GM23338 (cell line): ENCODE measurements at regions not wholly inside any gene's neighbourhood (a gene's known extent, or its start where the extent isn't known, plus 50 kb on each side); places are given as distances from the start of the nearest gene placed in this dataset.

Experiments
- ATAC-seq: fragments of 200-7000 bp; cut with Tn5 transposase; 3 replicates; pipeline ENCODE4 v1.9.1; 2020
- DNase-seq: peaks from one replicate; pipeline ENCODE4 v3.0.0-alpha.2; 2015; ENCODE audit warnings: low spot score
- H2AFZ ChIP-seq: fragments of 200-600 bp; sonication (generic); 2 replicates; pipeline ENCODE4 v1.8.0; 2016; ENCODE audit warnings: antibody characterized with exemption, mild to moderate bottlenecking, moderate library complexity
- H3F3A ChIP-seq: fragments of 200-600 bp; sonication (generic); replicated peaks from 2 replicates; pipeline ENCODE4 v1.8.0; 2017; ENCODE audit warnings: antibody characterized with exemption, mixed run types, low read depth
- H3K27ac ChIP-seq: fragments of 200-600 bp; sonication (generic); 2 replicates; pipeline ENCODE4 v1.6.1; 2016; ENCODE audit warnings: low read depth
- H3K27me3 ChIP-seq: fragments of 200-600 bp; sonication (generic); 2 replicates; pipeline ENCODE4 v1.8.0; 2016; ENCODE audit warnings: mild to moderate bottlenecking, mixed run types, moderate library complexity; ENCODE audit not compliant: insufficient read depth
- H3K36me3 ChIP-seq: fragments of 200-600 bp; sonication (generic); 2 replicates; pipeline ENCODE4 v1.8.0; 2016; ENCODE audit warnings: mild to moderate bottlenecking; ENCODE audit not compliant: insufficient read depth
- H3K4me1 ChIP-seq: fragments of 200-600 bp; sonication (generic); 2 replicates; pipeline ENCODE4 v1.8.0; 2016; ENCODE audit warnings: mild to moderate bottlenecking, moderate library complexity; ENCODE audit not compliant: insufficient read depth
- H3K4me2 ChIP-seq: fragments of 200-600 bp; sonication (generic); 2 replicates; pipeline ENCODE4 v1.7.1; 2017; ENCODE audit warnings: mixed run types
- H3K4me3 ChIP-seq: fragments of 200-600 bp; sonication (generic); 2 replicates; pipeline ENCODE4 v1.6.1; 2016; ENCODE audit warnings: mixed run types
- H3K79me2 ChIP-seq: fragments of 200-600 bp; sonication (generic); replicated peaks from 2 replicates; pipeline ENCODE4 v1.8.0; 2017; ENCODE audit warnings: mild to moderate bottlenecking; ENCODE audit not compliant: insufficient read depth
- H3K9me2 ChIP-seq: fragments of 200-600 bp; sonication (generic); 2 replicates; pipeline ENCODE4 v1.8.0; 2017; ENCODE audit not compliant: insufficient read depth
- H4K20me1 ChIP-seq: fragments of 200-600 bp; sonication (generic); replicated peaks from 2 replicates; pipeline ENCODE4 v1.8.0; 2017; ENCODE audit warnings: mild to moderate bottlenecking; ENCODE audit not compliant: insufficient read depth
- H3K27ac Mint-ChIP-seq: 2 replicates; pipeline ENCODE4 v1.8.0; 2020; ENCODE audit warnings: inconsistent platforms, mild to moderate bottlenecking, moderate library complexity, mixed read lengths
- H3K27me3 Mint-ChIP-seq: 3 replicates; pipeline ENCODE4 v1.8.0; 2022; ENCODE audit warnings: low read depth, mild to moderate bottlenecking, moderate library complexity, mixed read lengths, inconsistent platforms; ENCODE audit not compliant: insufficient read depth, poor library complexity
- H3K36me3 Mint-ChIP-seq: 3 replicates; pipeline ENCODE4 v1.8.0; 2021; ENCODE audit warnings: low read depth, mild to moderate bottlenecking, inconsistent platforms, moderate library complexity, mixed read lengths
- H3K4me1 Mint-ChIP-seq: 3 replicates; pipeline ENCODE4 v1.8.0; 2020; ENCODE audit warnings: mild to moderate bottlenecking, inconsistent platforms, mixed read lengths
- H3K4me3 Mint-ChIP-seq: 3 replicates; pipeline ENCODE4 v1.8.0; 2021; ENCODE audit warnings: moderate library complexity, mild to moderate bottlenecking, inconsistent platforms, mixed read lengths
- H3K9me3 Mint-ChIP-seq: 3 replicates; pipeline ENCODE4 v1.8.0; 2020; ENCODE audit warnings: moderate library complexity, mild to moderate bottlenecking, inconsistent platforms, mixed read lengths
- CREB1 ChIP-seq: fragments of 250-450 bp; sonication (Bioruptor Pico); IDR thresholded peaks from 2 replicates; pipeline ENCODE4 v1.5.0; 2020; ENCODE audit warnings: low read depth, mild to moderate bottlenecking, moderate library complexity
- EZH2 ChIP-seq: fragments of 200-600 bp; sonication (generic); IDR thresholded peaks from one replicate; pipeline ENCODE4 v1.8.0; 2017; ENCODE audit warnings: antibody characterized with exemption, mild to moderate bottlenecking, low read depth; ENCODE audit not compliant: unreplicated experiment
- EZH2phosphoT487 ChIP-seq: fragments of 200-600 bp; sonication (generic); IDR thresholded peaks from one replicate; pipeline ENCODE4 v1.8.1; 2018; ENCODE audit warnings: antibody characterized with exemption; ENCODE audit not compliant: unreplicated experiment
- JUNB ChIP-seq: IDR thresholded peaks from one replicate; pipeline ENCODE4 v1.6.1; 2016; ENCODE audit warnings: antibody characterized with exemption; ENCODE audit not compliant: unreplicated experiment
- NANOG ChIP-seq: IDR thresholded peaks from 2 replicates; pipeline ENCODE4 v1.6.1; 2016; ENCODE audit warnings: antibody characterized with exemption, borderline replicate concordance
- POLR2AphosphoS5 ChIP-seq: IDR thresholded peaks from 2 replicates; pipeline ENCODE4 v1.6.1; 2016; ENCODE audit warnings: antibody characterized with exemption, low read depth
- STAT1 ChIP-seq: IDR thresholded peaks from one replicate; pipeline ENCODE4 v1.6.1; 2016; ENCODE audit warnings: antibody characterized with exemption; ENCODE audit not compliant: unreplicated experiment
- ZNF114 ChIP-seq: fragments of 250-450 bp; sonication (Bioruptor Pico); IDR thresholded peaks from 2 replicates; pipeline ENCODE4 v1.5.0; 2020; ENCODE audit warnings: mild to moderate bottlenecking, moderate library complexity
- ZNF331 ChIP-seq: fragments of 250-450 bp; sonication (Bioruptor Pico); IDR thresholded peaks from 2 replicates; pipeline ENCODE4 v1.5.0; 2020; ENCODE audit warnings: low read depth, mild to moderate bottlenecking, moderate library complexity
- ZNF462 ChIP-seq: fragments of 250-450 bp; sonication (Bioruptor Pico); IDR thresholded peaks from 2 replicates; pipeline ENCODE4 v1.5.0; 2020; ENCODE audit warnings: mild to moderate bottlenecking, moderate library complexity
- TF ChIP-seq, protein P1 (sequence below): IDR thresholded peaks from one replicate; pipeline ENCODE4 v1.6.1; 2018; ENCODE audit warnings: antibody characterized with exemption; ENCODE audit not compliant: unreplicated experiment
- TF ChIP-seq, protein P2 (sequence below), 2 experiments: fragments of 200-600 bp in 1 of 2; sonication (generic) in 1 of 2; conservative IDR thresholded peaks; 2 replicates each; pipeline versions ENCODE4 v1.5.1 to v1.6.1; 2016 to 2017; ENCODE audit warnings: antibody characterized with exemption in 2 of 2, low read depth in 2 of 2, mild to moderate bottlenecking in 2 of 2, moderate library complexity in 1 of 2
- TF ChIP-seq, protein P3 (sequence below): IDR thresholded peaks from 2 replicates; pipeline ENCODE4 v1.6.1; 2016; ENCODE audit warnings: antibody characterized with exemption

GRCh38 chr20:4366076-4366475 lies 117.0 kb upstream of the ADRA1D start:
- Mint-ChIP-seq H3K27me3 (peaks cover 2% of the 10 kb centered on the region), H3K9me3 (no peaks in the 10 kb centered on the region; the same call in 2 of the 3 replicates), H3K27ac (no peak overlapping the region), H3K4me3 (no peak overlapping the region), H3K36me3 (no peaks in the 10 kb centered on the region), H3K4me1 (no peaks in the 10 kb centered on the region)
- TF ChIP-seq NANOG (no peak), ZNF462 (CRISPR knock-in tag) (no peak), ZNF114 (CRISPR knock-in tag) (no peak), EZH2phosphoT487 (no peak), CREB1 (CRISPR knock-in tag) (no peak), EZH2 (no peak), ZNF331 (CRISPR knock-in tag) (no peak), JUNB (no peak), STAT1 (no peak), POLR2AphosphoS5 (no peak)
- TF ChIP-seq, protein P1, sequence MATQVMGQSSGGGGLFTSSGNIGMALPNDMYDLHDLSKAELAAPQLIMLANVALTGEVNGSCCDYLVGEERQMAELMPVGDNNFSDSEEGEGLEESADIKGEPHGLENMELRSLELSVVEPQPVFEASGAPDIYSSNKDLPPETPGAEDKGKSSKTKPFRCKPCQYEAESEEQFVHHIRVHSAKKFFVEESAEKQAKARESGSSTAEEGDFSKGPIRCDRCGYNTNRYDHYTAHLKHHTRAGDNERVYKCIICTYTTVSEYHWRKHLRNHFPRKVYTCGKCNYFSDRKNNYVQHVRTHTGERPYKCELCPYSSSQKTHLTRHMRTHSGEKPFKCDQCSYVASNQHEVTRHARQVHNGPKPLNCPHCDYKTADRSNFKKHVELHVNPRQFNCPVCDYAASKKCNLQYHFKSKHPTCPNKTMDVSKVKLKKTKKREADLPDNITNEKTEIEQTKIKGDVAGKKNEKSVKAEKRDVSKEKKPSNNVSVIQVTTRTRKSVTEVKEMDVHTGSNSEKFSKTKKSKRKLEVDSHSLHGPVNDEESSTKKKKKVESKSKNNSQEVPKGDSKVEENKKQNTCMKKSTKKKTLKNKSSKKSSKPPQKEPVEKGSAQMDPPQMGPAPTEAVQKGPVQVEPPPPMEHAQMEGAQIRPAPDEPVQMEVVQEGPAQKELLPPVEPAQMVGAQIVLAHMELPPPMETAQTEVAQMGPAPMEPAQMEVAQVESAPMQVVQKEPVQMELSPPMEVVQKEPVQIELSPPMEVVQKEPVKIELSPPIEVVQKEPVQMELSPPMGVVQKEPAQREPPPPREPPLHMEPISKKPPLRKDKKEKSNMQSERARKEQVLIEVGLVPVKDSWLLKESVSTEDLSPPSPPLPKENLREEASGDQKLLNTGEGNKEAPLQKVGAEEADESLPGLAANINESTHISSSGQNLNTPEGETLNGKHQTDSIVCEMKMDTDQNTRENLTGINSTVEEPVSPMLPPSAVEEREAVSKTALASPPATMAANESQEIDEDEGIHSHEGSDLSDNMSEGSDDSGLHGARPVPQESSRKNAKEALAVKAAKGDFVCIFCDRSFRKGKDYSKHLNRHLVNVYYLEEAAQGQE, result no peak
- TF ChIP-seq, protein P2, sequence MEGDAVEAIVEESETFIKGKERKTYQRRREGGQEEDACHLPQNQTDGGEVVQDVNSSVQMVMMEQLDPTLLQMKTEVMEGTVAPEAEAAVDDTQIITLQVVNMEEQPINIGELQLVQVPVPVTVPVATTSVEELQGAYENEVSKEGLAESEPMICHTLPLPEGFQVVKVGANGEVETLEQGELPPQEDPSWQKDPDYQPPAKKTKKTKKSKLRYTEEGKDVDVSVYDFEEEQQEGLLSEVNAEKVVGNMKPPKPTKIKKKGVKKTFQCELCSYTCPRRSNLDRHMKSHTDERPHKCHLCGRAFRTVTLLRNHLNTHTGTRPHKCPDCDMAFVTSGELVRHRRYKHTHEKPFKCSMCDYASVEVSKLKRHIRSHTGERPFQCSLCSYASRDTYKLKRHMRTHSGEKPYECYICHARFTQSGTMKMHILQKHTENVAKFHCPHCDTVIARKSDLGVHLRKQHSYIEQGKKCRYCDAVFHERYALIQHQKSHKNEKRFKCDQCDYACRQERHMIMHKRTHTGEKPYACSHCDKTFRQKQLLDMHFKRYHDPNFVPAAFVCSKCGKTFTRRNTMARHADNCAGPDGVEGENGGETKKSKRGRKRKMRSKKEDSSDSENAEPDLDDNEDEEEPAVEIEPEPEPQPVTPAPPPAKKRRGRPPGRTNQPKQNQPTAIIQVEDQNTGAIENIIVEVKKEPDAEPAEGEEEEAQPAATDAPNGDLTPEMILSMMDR (conservative IDR thresholded peaks at IDR 0.05; ENCODE audit: low read depth in 2 of 2), result no peak
- TF ChIP-seq, protein P3, sequence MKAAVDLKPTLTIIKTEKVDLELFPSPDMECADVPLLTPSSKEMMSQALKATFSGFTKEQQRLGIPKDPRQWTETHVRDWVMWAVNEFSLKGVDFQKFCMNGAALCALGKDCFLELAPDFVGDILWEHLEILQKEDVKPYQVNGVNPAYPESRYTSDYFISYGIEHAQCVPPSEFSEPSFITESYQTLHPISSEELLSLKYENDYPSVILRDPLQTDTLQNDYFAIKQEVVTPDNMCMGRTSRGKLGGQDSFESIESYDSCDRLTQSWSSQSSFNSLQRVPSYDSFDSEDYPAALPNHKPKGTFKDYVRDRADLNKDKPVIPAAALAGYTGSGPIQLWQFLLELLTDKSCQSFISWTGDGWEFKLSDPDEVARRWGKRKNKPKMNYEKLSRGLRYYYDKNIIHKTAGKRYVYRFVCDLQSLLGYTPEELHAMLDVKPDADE, result no peak
- Histone ChIP-seq H3K4me3 (no peak overlapping the region), H3K27me3 (no peaks in the 10 kb centered on the region), H3K36me3 (no peaks in the 10 kb centered on the region), H3K27ac (no peak overlapping the region), H3K4me2 (no peak overlapping the region), H3K79me2 (no peaks in the 10 kb centered on the region), H3K4me1 (no peaks in the 10 kb centered on the region), H3F3A (no peaks in the 10 kb centered on the region), H2AFZ (no peak overlapping the region), H3K9me2 (0 out of 2 replicates have a peak, but pooled peaks cover 13% of the 10 kb centered on the region), H4K20me1 (no peaks in the 10 kb centered on the region)
- no peak for ATAC-seq
- DNase-seq, result no peak
